ENCODE measurements at regions not wholly inside any gene's neighbourhood (a gene's known extent, or its start where the extent isn't known, plus 50 kb on each side); places are given as distances from the start of the nearest gene placed in this dataset.

GRCh38 chr1:38744452-38745350 lies 114.9 kb downstream of the RRAGC start:
- H3K4me1 Mint-ChIP-seq (ENCODE audit: low read depth): peaks cover 7% of the 10 kb centered on the region
- H3K9me3 Mint-ChIP-seq (ENCODE audit: insufficient read depth): no peaks in the 10 kb centered on the region
- no peak overlapping the region for H3K27ac Mint-ChIP-seq
- DNase-seq (no peak), ATAC-seq (no peak)
- no peaks in the 10 kb centered on the region for H3K27me3 Mint-ChIP-seq (ENCODE audit: low read depth)
- H3K36me3 Mint-ChIP-seq (ENCODE audit: low read depth): no peaks in the 10 kb centered on the region
- ChIA-PET POLR2A (no interaction called here), CTCF (no interaction called here)
- H3K4me3 Mint-ChIP-seq: no peak overlapping the region

GRCh38 chr1:38743184-38743583 lies 116.4 kb downstream of the RRAGC start:
- Mint-ChIP-seq H3K4me3 (no peak overlapping the region), H3K27me3 (ENCODE audit: low read depth) (peaks cover 4% of the 10 kb centered on the region), H3K27ac (no peak overlapping the region), H3K36me3 (ENCODE audit: low read depth) (no peaks in the 10 kb centered on the region), H3K9me3 (ENCODE audit: insufficient read depth) (no peaks in the 10 kb centered on the region), H3K4me1 (ENCODE audit: low read depth) (peaks cover 7% of the 10 kb centered on the region)
- DNase-seq: no peak
- CTCF ChIA-PET: interaction anchor here (0.7 kb wide), 1 partner anchor 667 kb away, joined by 3 read pairs; no protein-coding TSS in a partner anchor
- POLR2A ChIA-PET: no interaction called here
- ATAC-seq: no peak

DNA sequence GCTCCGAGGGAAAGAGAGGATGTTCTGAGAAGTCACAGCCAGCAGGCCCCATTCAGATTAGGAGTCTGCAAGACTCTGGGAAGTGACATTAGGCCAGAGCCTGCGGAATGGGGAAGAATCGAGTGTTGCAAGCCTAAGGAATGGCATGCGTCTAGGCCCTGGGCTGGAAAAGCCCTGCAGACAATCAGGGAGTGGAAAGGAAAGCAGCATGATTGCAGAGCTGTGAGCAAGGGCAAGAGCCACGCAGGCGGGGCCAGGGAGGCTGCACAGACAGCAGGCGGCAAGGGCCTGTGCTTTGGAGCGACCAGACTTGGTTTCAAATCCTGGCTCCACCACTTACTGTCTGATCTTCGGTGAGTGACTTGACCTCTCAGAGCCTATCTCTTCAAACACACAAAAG lies 118.2 kb downstream of the RRAGC start:
- H3K27me3 Mint-ChIP-seq (ENCODE audit: low read depth): peaks cover 6% of the 10 kb centered on the region
- POLR2A ChIA-PET: no interaction called here
- no peak overlapping the region for H3K4me3 Mint-ChIP-seq

DNA sequence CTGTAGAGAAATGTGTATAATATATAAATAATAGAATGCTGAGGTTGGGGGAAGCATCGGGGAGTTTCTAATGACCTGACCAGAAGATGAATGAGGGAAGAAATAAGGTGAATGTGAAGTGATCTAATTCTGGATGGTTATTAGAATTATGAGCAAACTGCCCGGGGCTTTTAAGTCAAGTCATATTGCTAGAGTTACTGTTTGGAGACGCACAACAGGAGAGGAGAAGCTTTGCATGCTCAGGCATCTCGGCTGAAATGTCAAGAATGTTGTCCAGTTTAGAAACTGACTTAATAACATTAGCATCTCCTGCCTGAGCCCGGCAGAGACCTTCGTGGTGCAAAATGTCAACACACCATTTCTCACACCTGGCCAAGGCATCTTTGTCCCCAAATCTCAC lies 119.1 kb downstream of the RRAGC start:
- no peaks in the 10 kb centered on the region for H3K4me1 Mint-ChIP-seq (ENCODE audit: low read depth)
- DNase-seq (no peak), ATAC-seq (no peak)
- H3K9me3 Mint-ChIP-seq (ENCODE audit: insufficient read depth): no peaks in the 10 kb centered on the region
- H3K4me3 Mint-ChIP-seq: no peak overlapping the region
- CTCF ChIA-PET: no interaction called here
- no peaks in the 10 kb centered on the region for H3K36me3 Mint-ChIP-seq (ENCODE audit: low read depth)
- POLR2A ChIA-PET: no interaction called here
- peaks cover 9% of the 10 kb centered on the region for H3K27me3 Mint-ChIP-seq (ENCODE audit: low read depth)
- H3K27ac Mint-ChIP-seq: no peak overlapping the region

More for the DNA sequence above, 118.2 kb downstream of the RRAGC start:
- H3K36me3 Mint-ChIP-seq (ENCODE audit: low read depth): no peaks in the 10 kb centered on the region
- no peak for ATAC-seq
- no peak overlapping the region for H3K27ac Mint-ChIP-seq
- no peaks in the 10 kb centered on the region for H3K9me3 Mint-ChIP-seq (ENCODE audit: insufficient read depth)
- CTCF ChIA-PET: no interaction called here
- DNase-seq: no peak
- no peaks in the 10 kb centered on the region for H3K4me1 Mint-ChIP-seq (ENCODE audit: low read depth)

GRCh38 chr1:38738207-38738606 lies 121.4 kb downstream of the RRAGC start:
- Mint-ChIP-seq H3K36me3 (ENCODE audit: low read depth) (no peaks in the 10 kb centered on the region), H3K9me3 (ENCODE audit: insufficient read depth) (no peaks in the 10 kb centered on the region), H3K27ac (no peak overlapping the region), H3K27me3 (ENCODE audit: low read depth) (peaks cover 19% of the 10 kb centered on the region), H3K4me1 (ENCODE audit: low read depth) (no peaks in the 10 kb centered on the region), H3K4me3 (no peak overlapping the region)
- POLR2A ChIA-PET: no interaction called here
- CTCF ChIA-PET: no interaction called here
- DNase-seq (no peak), ATAC-seq (no peak)

GRCh38 chr1:38736399-38736798 lies 123.2 kb downstream of the RRAGC start:
- peaks cover 32% of the 10 kb centered on the region for H3K27me3 Mint-ChIP-seq (ENCODE audit: low read depth)
- H3K4me1 Mint-ChIP-seq (ENCODE audit: low read depth): no peaks in the 10 kb centered on the region
- H3K36me3 Mint-ChIP-seq (ENCODE audit: low read depth): no peaks in the 10 kb centered on the region
- CTCF ChIA-PET: no interaction called here
- H3K9me3 Mint-ChIP-seq (ENCODE audit: insufficient read depth): no peaks in the 10 kb centered on the region
- no peak overlapping the region for H3K27ac Mint-ChIP-seq
- POLR2A ChIA-PET: no interaction called here
- ATAC-seq: no peak
- DNase-seq: no peak
- no peak overlapping the region for H3K4me3 Mint-ChIP-seq

- DNase-seq (no peak), ATAC-seq (no peak)
- ChIA-PET CTCF (no interaction called here), POLR2A (no interaction called here)
- peaks cover 36% of the 10 kb centered on the region for H3K27me3 Mint-ChIP-seq (ENCODE audit: low read depth)
- H3K4me1 Mint-ChIP-seq (ENCODE audit: low read depth): no peaks in the 10 kb centered on the region
- H3K27ac Mint-ChIP-seq: no peak overlapping the region
- H3K9me3 Mint-ChIP-seq (ENCODE audit: insufficient read depth): no peaks in the 10 kb centered on the region
- no peak overlapping the region for H3K4me3 Mint-ChIP-seq
- H3K36me3 Mint-ChIP-seq (ENCODE audit: low read depth): no peaks in the 10 kb centered on the region
Observed at GRCh38 chr1:38735651-38736161, 123.9 kb downstream of the RRAGC start.

DNA sequence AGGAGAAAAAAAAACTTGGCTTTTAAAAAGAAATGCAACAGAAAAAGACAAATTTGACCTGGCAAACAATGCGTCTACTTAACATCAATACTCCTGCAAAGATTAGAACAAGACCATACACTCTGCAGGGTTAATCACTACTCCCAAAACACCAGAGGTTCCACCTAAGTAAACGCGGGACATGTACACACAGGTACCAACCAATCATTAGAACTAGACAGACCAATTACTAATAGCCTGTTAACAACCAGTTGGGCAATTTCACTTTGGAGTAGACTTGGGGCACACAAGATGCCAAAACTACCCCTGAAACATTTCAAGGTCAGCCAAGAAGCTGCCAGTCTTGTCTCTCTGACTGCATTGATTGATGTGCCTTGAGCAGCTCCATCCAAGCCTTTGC lies 125.8 kb downstream of the RRAGC start:
- Mint-ChIP-seq H3K4me1 (ENCODE audit: low read depth) (no peaks in the 10 kb centered on the region), H3K27ac (no peak overlapping the region), H3K27me3 (ENCODE audit: low read depth) (peaks cover 37% of the 10 kb centered on the region), H3K36me3 (ENCODE audit: low read depth) (no peaks in the 10 kb centered on the region), H3K4me3 (no peak overlapping the region), H3K9me3 (ENCODE audit: insufficient read depth) (no peaks in the 10 kb centered on the region)
- ChIA-PET POLR2A (no interaction called here), CTCF (no interaction called here)
- no peak for DNase-seq
- no peak for ATAC-seq

GRCh38 chr1:38730511-38731397 lies 128.8 kb downstream of the RRAGC start:
- H3K27ac Mint-ChIP-seq: no peak overlapping the region
- H3K4me1 Mint-ChIP-seq (ENCODE audit: low read depth): no peaks in the 10 kb centered on the region
- POLR2A ChIA-PET: no interaction called here
- DNase-seq (no peak), ATAC-seq (no peak)
- peaks cover 55% of the 10 kb centered on the region for H3K27me3 Mint-ChIP-seq (ENCODE audit: low read depth)
- CTCF ChIA-PET: no interaction called here
- H3K4me3 Mint-ChIP-seq: no peak overlapping the region
- no peaks in the 10 kb centered on the region for H3K36me3 Mint-ChIP-seq (ENCODE audit: low read depth)
- no peaks in the 10 kb centered on the region for H3K9me3 Mint-ChIP-seq (ENCODE audit: insufficient read depth)

GRCh38 chr1:38728585-38728908 lies 131.0 kb downstream of the RRAGC start:
- no peak overlapping the region for H3K4me3 Mint-ChIP-seq
- no peaks in the 10 kb centered on the region for H3K4me1 Mint-ChIP-seq (ENCODE audit: low read depth)
- H3K27ac Mint-ChIP-seq: no peak overlapping the region
- no peaks in the 10 kb centered on the region for H3K9me3 Mint-ChIP-seq (ENCODE audit: insufficient read depth)
- POLR2A ChIA-PET: no interaction called here
- CTCF ChIA-PET: no interaction called here
- H3K27me3 Mint-ChIP-seq (ENCODE audit: low read depth): peaks cover 52% of the 10 kb centered on the region
- DNase-seq (no peak), ATAC-seq (no peak)
- H3K36me3 Mint-ChIP-seq (ENCODE audit: low read depth): no peaks in the 10 kb centered on the region

DNA sequence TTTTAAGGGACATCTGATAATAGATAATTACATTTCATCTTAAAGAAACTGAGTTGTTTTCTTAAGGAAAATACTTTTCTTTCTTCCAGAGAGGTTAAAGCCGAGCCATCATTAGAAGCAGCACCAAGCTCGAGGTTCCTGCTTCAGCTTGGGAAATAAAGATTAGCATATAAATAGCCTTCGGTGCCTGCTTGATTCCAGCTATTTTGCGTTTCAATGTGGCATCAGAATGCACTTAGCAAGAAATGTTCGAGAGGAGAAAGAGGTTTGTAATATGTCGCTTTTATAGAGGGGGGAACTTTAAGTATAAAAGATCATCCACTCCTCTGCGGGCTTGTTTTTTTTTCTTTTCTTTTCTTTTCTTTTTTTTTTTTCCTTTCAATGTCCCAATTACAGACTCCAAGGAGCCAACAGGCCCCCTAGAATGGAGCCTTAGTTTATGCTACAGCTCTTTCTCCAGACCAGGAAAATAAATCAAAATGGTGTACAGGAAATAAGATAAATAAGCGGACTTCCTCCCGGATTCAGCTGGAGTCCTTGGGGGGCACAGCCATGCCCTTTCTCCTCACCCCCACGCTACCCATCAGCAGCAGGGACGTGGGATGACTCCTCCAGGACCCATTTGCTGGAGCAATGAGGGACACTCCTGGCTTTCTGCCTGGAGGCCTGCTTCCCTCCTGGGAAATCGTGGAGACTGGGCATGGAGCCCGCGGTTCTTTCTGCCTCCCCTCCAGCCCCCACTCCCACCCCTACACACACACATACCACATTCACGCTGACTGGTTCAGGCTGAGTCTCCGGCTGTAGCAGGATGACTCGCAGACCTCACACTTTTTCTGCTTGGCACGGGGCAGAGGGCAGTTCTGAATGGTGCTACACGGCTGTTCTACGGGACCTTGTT lies 131.6 kb downstream of the RRAGC start:
- Mint-ChIP-seq H3K4me3 (no peak overlapping the region), H3K4me1 (ENCODE audit: low read depth) (no peaks in the 10 kb centered on the region), H3K36me3 (ENCODE audit: low read depth) (no peaks in the 10 kb centered on the region), H3K27me3 (ENCODE audit: low read depth) (peaks cover 54% of the 10 kb centered on the region), H3K9me3 (ENCODE audit: insufficient read depth) (no peaks in the 10 kb centered on the region), H3K27ac (no peak overlapping the region)
- ChIA-PET POLR2A (no interaction called here), CTCF (no interaction called here)
- no peak for ATAC-seq
- DNase-seq: no peak
